Tibial nerve (tissue), 4 donors: ENCODE measurements at regions not wholly inside any gene's neighbourhood (a gene's known extent, or its start where the extent isn't known, plus 50 kb on each side); places are given as distances from the start of the nearest gene placed in this dataset.
"Not testable (repeated sequence)": the region's sequence is repeated elsewhere in the genome, so short reads cannot be mapped to it uniquely, and the experiment has no call there.

Experiments
- DNase-seq, 2 donors: peaks; one replicate each; pipeline ENCODE4 v3.0.0-alpha.2; 2019; ENCODE audit warnings: low spot score in 2 of 2
- H3K27ac ChIP-seq, 4 donors: fragments of 200-600 bp; sonication (generic) in 3 of 4; one replicate each; pipeline ENCODE4 v1.5.1; 2017 to 2019; ENCODE audit warnings: mild to moderate bottlenecking in 1 of 4
- H3K27me3 ChIP-seq, 2 donors: fragments of 200-600 bp; sonication (generic) in 1 of 2; one replicate each; pipeline versions ENCODE4 v1.5.1 to v1.6.0; 2017 to 2019
- H3K36me3 ChIP-seq, 3 donors: fragments of 200-600 bp; sonication (generic); one replicate each; pipeline ENCODE4 v1.5.1; 2018 to 2019
- H3K4me1 ChIP-seq, 4 donors: fragments of 200-600 bp; sonication (generic) in 3 of 4; one replicate each; pipeline ENCODE4 v1.5.1; 2017 to 2019
- H3K4me3 ChIP-seq, 4 donors: fragments of 200-600 bp; sonication (generic) in 3 of 4; one replicate each; pipeline ENCODE4 v1.5.1; 2017 to 2019; ENCODE audit warnings: mild to moderate bottlenecking in 1 of 4, moderate library complexity in 1 of 4
- H3K9me3 ChIP-seq, 4 donors: fragments of 200-600 bp; sonication (generic) in 3 of 4; one replicate each; pipeline ENCODE4 v1.5.1; 2017 to 2019
- EP300 ChIP-seq, 2 donors: sonication (generic); formaldehyde crosslinking; IDR thresholded peaks; one replicate each; pipeline ENCODE4 v1.6.1; 2017; ENCODE audit warnings: antibody characterized with exemption in 2 of 2, mild to moderate bottlenecking in 1 of 2
- POLR2A ChIP-seq, 2 donors: fragments of 450-650 bp; IDR thresholded peaks; one replicate each; pipeline ENCODE4 v1.6.1; 2017; ENCODE audit warnings: antibody characterized with exemption in 2 of 2, mild to moderate bottlenecking in 2 of 2, moderate library complexity in 2 of 2
- WGBS, 2 donors: methylation state at CpG; one replicate each; pipeline ENCODE4 v1.1.5; 2018; 5-methylcytosine and 5-hydroxymethylcytosine counted together
- TF ChIP-seq, protein P1 (sequence below), 5 experiments: fragments of 200-600 bp in 3 of 5; fragments of 450-650 bp in 2 of 5; sonication (generic) in 3 of 5; IDR thresholded peaks; one replicate each; pipeline ENCODE4 v1.5.1; 2016 to 2019; ENCODE audit warnings: antibody characterized with exemption in 5 of 5, mild to moderate bottlenecking in 3 of 5, moderate library complexity in 2 of 5

DNA sequence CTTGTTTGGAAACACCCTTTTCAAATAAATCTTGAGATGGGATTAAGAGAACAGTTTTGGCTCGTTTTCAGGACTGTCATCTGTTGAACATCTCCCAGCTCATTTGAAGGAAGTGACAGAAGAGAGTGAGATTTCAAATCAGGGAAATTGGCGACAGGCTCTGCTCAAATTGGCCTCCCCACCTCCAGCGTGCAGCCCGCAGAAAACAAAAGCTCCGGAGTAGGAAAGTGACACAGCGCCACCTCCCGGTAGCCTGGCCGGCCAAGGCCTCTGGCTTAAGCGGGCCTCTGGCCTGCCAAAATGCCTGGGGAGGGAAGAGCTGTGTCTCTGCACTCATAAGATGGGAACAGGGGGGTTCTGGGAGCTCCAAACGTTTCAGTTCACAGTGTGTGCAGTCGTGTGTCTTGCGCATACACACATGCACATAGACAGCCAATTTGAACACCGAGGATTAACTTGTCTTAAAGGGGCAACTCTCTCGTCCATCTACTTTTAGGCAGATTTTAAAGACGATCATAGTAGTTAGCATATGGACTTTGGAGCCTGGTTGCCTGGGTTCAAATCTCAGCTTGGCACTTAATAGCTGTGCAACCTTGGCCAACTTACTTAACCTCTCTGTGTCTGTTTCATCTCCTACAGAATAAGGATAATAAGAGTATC lies 132.7 kb upstream of the RCN1 start:
- H3K27me3 ChIP-seq: no peaks in the 10 kb centered on the region
- 27 to 30% methylated on average over 15 of the region's 15 CpGs for WGBS, 2 donors
- DNase-seq: peak; percentile 19 to 29
- H3K4me3 ChIP-seq: no peak overlapping the region
- H3K9me3 ChIP-seq: no peaks in the 10 kb centered on the region
- H3K36me3 ChIP-seq: no peaks in the 10 kb centered on the region
- no peaks in the 10 kb centered on the region for H3K4me1 ChIP-seq
- TF ChIP-seq POLR2A (IDR thresholded peaks at IDR 0.05) (no peak), EP300 (IDR thresholded peaks at IDR 0.05) (no peak)
- TF ChIP-seq, protein P1, sequence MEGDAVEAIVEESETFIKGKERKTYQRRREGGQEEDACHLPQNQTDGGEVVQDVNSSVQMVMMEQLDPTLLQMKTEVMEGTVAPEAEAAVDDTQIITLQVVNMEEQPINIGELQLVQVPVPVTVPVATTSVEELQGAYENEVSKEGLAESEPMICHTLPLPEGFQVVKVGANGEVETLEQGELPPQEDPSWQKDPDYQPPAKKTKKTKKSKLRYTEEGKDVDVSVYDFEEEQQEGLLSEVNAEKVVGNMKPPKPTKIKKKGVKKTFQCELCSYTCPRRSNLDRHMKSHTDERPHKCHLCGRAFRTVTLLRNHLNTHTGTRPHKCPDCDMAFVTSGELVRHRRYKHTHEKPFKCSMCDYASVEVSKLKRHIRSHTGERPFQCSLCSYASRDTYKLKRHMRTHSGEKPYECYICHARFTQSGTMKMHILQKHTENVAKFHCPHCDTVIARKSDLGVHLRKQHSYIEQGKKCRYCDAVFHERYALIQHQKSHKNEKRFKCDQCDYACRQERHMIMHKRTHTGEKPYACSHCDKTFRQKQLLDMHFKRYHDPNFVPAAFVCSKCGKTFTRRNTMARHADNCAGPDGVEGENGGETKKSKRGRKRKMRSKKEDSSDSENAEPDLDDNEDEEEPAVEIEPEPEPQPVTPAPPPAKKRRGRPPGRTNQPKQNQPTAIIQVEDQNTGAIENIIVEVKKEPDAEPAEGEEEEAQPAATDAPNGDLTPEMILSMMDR (IDR thresholded peaks at IDR 0.05): peak in 2 of 5 experiments; percentile 42 to 46
- no peak overlapping the region for H3K27ac ChIP-seq

DNA sequence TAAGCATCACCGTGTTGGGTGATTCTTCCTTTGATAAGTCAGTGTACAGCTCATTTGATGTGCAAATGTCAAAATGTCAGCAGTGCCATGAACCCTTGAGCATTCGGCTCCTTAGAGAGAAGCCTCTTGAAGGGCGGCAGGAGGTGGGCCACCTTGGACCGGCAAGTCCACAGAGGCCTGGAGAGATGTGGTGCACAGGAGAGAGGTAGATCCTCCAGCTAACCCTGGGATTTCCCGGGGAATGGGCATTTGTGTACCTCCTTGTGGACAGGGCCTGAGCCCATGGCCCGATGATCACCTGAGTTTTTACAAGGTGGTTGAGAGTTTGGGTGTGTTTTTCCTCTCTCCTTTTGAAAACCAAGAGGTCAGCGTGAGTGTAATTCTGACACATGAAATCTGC lies 133.2 kb upstream of the RCN1 start:
- TF ChIP-seq, protein P1 (IDR thresholded peaks at IDR 0.05): no peak
- no peak for TF ChIP-seq POLR2A (IDR thresholded peaks at IDR 0.05)
- TF ChIP-seq EP300 (IDR thresholded peaks at IDR 0.05): no peak

DNA sequence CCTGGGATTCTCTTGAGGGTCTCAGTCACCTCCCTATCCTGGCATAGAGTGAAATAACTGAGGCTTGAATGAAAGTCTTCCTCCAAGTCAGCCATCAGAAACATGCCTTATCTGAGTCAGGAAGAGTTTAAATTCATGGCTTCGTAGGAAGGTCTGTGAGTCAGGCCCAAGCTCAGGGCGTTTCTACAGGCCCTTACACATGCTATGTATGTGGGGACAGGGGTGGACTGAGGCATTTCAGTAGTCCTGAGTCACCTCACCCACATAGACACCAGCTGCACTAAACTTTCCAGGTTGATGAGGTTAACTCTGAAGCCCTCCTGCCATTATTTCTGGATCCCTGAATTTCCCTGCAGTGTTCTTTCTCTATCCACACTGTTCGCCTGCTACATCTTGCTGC lies 134.6 kb upstream of the RCN1 start:
- no peaks in the 10 kb centered on the region for H3K4me1 ChIP-seq
- H3K27me3 ChIP-seq: no peaks in the 10 kb centered on the region
- TF ChIP-seq EP300 (IDR thresholded peaks at IDR 0.05) (no peak), POLR2A (IDR thresholded peaks at IDR 0.05) (no peak)
- TF ChIP-seq, protein P1 (IDR thresholded peaks at IDR 0.05): no peak
- H3K9me3 ChIP-seq: no peaks in the 10 kb centered on the region
- DNase-seq: no peak
- WGBS, 2 donors: 74 to 80% methylated on average over 3 of the region's 3 CpGs
- H3K4me3 ChIP-seq: no peak overlapping the region
- no peaks in the 10 kb centered on the region for H3K36me3 ChIP-seq
- no peak overlapping the region for H3K27ac ChIP-seq

More for the DNA sequence above, 133.2 kb upstream of the RCN1 start:
- Histone ChIP-seq H3K27me3 (no peaks in the 10 kb centered on the region), H3K27ac (no peak overlapping the region), H3K4me3 (no peak overlapping the region), H3K9me3 (no peaks in the 10 kb centered on the region), H3K4me1 (no peaks in the 10 kb centered on the region), H3K36me3 (no peaks in the 10 kb centered on the region)
- WGBS, 2 donors: 73 to 77% methylated on average over 7 of the region's 7 CpGs
- DNase-seq: no peak

DNA sequence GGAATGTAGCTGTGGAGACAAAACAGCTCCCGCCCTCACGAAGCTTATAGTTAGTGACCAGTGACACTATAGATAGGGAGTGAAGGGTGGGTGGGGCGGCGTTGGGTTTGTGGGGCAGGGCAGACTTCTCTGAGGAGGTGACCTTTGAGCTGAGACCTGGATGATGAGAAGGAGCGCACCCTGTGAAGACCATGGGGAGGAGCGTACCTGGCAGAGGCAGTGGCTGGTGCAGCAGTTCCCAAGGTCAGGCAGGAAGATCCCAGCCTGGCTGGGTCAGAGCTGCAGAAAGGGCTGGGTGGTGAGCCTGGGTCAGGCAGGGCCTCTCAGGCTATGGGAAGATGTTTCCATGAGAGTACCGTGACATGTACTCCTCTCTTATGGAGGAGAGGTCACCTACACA lies 135.0 kb upstream of the RCN1 start:
- Histone ChIP-seq H3K27me3 (no peaks in the 10 kb centered on the region), H3K9me3 (no peaks in the 10 kb centered on the region), H3K4me1 (no peaks in the 10 kb centered on the region), H3K36me3 (no peaks in the 10 kb centered on the region), H3K4me3 (no peak overlapping the region), H3K27ac (no peak overlapping the region)
- TF ChIP-seq EP300 (IDR thresholded peaks at IDR 0.05) (no peak), POLR2A (IDR thresholded peaks at IDR 0.05) (no peak)
- TF ChIP-seq, protein P1 (IDR thresholded peaks at IDR 0.05): no peak
- no peak for DNase-seq
- 93% methylated on average over 7 of the region's 7 CpGs for WGBS, 2 donors

DNA sequence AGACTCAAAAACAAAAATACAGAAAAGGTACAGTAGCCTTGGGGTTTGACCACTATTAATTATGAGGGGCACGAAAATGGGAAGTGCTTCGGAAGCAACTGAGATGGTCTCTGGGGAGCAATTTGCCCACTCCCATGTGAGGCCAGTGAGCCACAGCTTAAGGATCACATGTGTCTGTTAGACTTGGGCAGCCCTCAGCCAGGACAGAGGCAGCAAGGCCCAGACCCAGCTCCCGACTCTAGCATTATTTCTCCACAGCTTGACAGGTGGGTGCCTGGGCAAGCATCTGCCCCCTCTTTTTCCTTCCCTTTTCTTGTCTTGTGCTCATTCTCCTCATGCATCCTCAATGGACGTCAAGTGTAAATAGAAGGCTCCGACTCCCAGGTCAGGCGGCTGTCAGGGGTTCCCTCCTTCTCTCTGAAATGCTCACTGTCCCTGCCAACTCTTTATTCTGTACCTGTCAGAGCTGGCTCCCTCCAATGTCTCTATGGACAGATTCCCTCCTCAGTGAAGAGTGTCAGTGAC lies 137.0 kb upstream of the RCN1 start:
- H3K36me3 ChIP-seq: no peaks in the 10 kb centered on the region
- no peaks in the 10 kb centered on the region for H3K27me3 ChIP-seq
- no peak overlapping the region for H3K4me3 ChIP-seq
- TF ChIP-seq POLR2A (IDR thresholded peaks at IDR 0.05) (no peak), EP300 (IDR thresholded peaks at IDR 0.05) (no peak)
- TF ChIP-seq, protein P1 (IDR thresholded peaks at IDR 0.05): no peak
- H3K27ac ChIP-seq: no peak overlapping the region
- no peaks in the 10 kb centered on the region for H3K4me1 ChIP-seq
- no peaks in the 10 kb centered on the region for H3K9me3 ChIP-seq
- WGBS, 2 donors: 75 to 80% methylated on average over 6 of the region's 6 CpGs
- DNase-seq: no peak

DNA sequence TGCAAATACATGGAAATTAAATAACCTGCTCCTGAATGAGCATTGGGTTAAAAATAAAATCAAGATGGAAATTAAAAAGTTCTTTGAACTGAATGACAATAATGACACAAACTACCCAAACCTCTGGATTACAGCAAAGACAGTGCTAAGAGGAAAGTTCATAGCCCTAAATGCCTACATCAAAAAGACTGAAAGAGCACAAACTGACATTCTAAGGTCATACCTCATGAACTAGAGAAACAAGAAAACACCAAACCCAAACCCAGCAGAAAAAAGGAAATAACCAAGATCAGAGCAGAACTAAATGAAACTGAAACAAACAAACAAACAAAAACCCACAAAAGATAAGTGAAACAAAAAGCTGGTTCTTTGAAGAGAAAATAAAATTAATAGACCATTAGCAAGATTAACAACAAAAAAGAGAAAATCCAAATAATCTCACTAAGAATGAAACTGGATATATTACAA lies 138.6 kb upstream of the PAX6 start:
- not testable (repeated sequence) for H3K36me3 ChIP-seq, H3K27me3 ChIP-seq, DNase-seq, H3K4me1 ChIP-seq, H3K27ac ChIP-seq, H3K9me3 ChIP-seq, H3K4me3 ChIP-seq
